HEK293 (cell line): ENCODE measurements at regions not wholly inside any gene's neighbourhood (a gene's known extent, or its start where the extent isn't known, plus 50 kb on each side); places are given as distances from the start of the nearest gene placed in this dataset.

Source experiments
- CTCF ChIA-PET: fragments of 350-600 bp; formaldehyde crosslinking; extraction: SDS; loops from one replicate; lab custom pipeline; 2021; ENCODE audit warnings: antibody characterized with exemption; lab: Yijun Ruan, JAX
- POLR2A ChIA-PET: fragments of 300-600 bp; formaldehyde crosslinking; extraction: SDS; loops from one replicate; lab custom pipeline; 2020; ENCODE audit warnings: antibody characterized with exemption, inconsistent platforms; lab: Yijun Ruan, JAX
- H3K27ac ChIP-seq: fragments of 200-500 bp; sonication (Bioruptor generic); 2 replicates; pipeline ENCODE4 v1.5.1; 2014; ENCODE audit warnings: low read depth, low read length, control low read depth, inconsistent platforms; ENCODE audit errors: extremely low read depth
- H3K36me3 ChIP-seq, 2 experiments: fragments of 200-500 bp in 1 of 2; sonication (Bioruptor generic) in 1 of 2; 1 replicate in 1 of 2; 2 replicates in 1 of 2; pipeline ENCODE4 v1.5.1; 2014 to 2017; ENCODE audit warnings: inconsistent platforms in 2 of 2, low read length in 2 of 2; ENCODE audit not compliant: control insufficient read depth in 2 of 2, insufficient read depth in 1 of 2
- H3K4me1 ChIP-seq: fragments of 200-500 bp; sonication (Bioruptor generic); 2 replicates; pipeline ENCODE4 v1.5.1; 2014; ENCODE audit warnings: mild to moderate bottlenecking, low read length, inconsistent platforms; ENCODE audit not compliant: control insufficient read depth, insufficient read depth
- H3K4me3 ChIP-seq: 2 replicates; pipeline ENCODE4 v1.5.1; 2011; ENCODE audit warnings: low read depth, mild to moderate bottlenecking, control low read depth, low read length, moderate library complexity
- H3K9me3 ChIP-seq: fragments of 200-500 bp; sonication (Bioruptor generic); 2 replicates; pipeline ENCODE4 v1.5.1; 2014; ENCODE audit warnings: low read depth, low read length, inconsistent platforms; ENCODE audit not compliant: control insufficient read depth, insufficient read depth
- MZF1 ChIP-seq: fragments of 450-650 bp; formaldehyde crosslinking; IDR thresholded peaks from 2 replicates; pipeline ENCODE4 v1.5.1; 2017; ENCODE audit warnings: missing biosample characterization, missing genetic modification characterization, borderline replicate concordance
- SCRT2 ChIP-seq: fragments of 450-650 bp; formaldehyde crosslinking; IDR thresholded peaks from 2 replicates; pipeline ENCODE4 v1.5.1; 2016; ENCODE audit warnings: missing biosample characterization, missing genetic modification characterization
- SETDB1 ChIP-seq: IDR thresholded peaks from one replicate; pipeline ENCODE4 v1.6.1; 2017; ENCODE audit warnings: mild to moderate bottlenecking, low read length, moderate library complexity, mixed read lengths; ENCODE audit not compliant: insufficient read length
- SP7 ChIP-seq: fragments of 450-650 bp; formaldehyde crosslinking; IDR thresholded peaks from 2 replicates; pipeline ENCODE4 v1.5.1; 2016; ENCODE audit warnings: missing biosample characterization, missing genetic modification characterization
- TRIM28 ChIP-seq: IDR thresholded peaks from 2 replicates; pipeline ENCODE4 v1.6.1; 2011; ENCODE audit warnings: low read length, control low read depth, borderline replicate concordance
- YY2 ChIP-seq: fragments of 450-650 bp; formaldehyde crosslinking; IDR thresholded peaks from 2 replicates; pipeline ENCODE4 v1.5.1; 2016; ENCODE audit warnings: missing biosample characterization, missing genetic modification characterization
- ZNF138 ChIP-seq: fragments of 450-650 bp; formaldehyde crosslinking; IDR thresholded peaks from 2 replicates; pipeline ENCODE4 v1.5.1; 2016; ENCODE audit warnings: missing biosample characterization, missing genetic modification characterization, borderline replicate concordance
- ZNF184 ChIP-seq: fragments of 450-650 bp; IDR thresholded peaks from 2 replicates; pipeline ENCODE4 v1.5.1; 2018; ENCODE audit warnings: missing biosample characterization, mild to moderate bottlenecking, missing genetic modification characterization
- ZNF311 ChIP-seq: fragments of 450-650 bp; formaldehyde crosslinking; IDR thresholded peaks from 2 replicates; pipeline ENCODE4 v1.5.1; 2017; ENCODE audit warnings: missing biosample characterization, missing genetic modification characterization, borderline replicate concordance
- ZNF354C ChIP-seq: fragments of 450-650 bp; formaldehyde crosslinking; IDR thresholded peaks from 2 replicates; pipeline ENCODE4 v1.5.1; 2016; ENCODE audit warnings: missing biosample characterization, missing genetic modification characterization, low read depth, borderline replicate concordance
- ZNF394 ChIP-seq: fragments of 450-650 bp; formaldehyde crosslinking; IDR thresholded peaks from 2 replicates; pipeline ENCODE4 v1.5.1; 2016; ENCODE audit warnings: missing biosample characterization, missing genetic modification characterization, mild to moderate bottlenecking, moderate library complexity, borderline replicate concordance
- ZNF423 ChIP-seq: fragments of 450-650 bp; formaldehyde crosslinking; IDR thresholded peaks from 2 replicates; pipeline ENCODE4 v1.5.1; 2016; ENCODE audit warnings: missing biosample characterization, missing genetic modification characterization
- ZNF501 ChIP-seq: fragments of 450-650 bp; formaldehyde crosslinking; IDR thresholded peaks from 2 replicates; pipeline ENCODE4 v1.5.1; 2016; ENCODE audit warnings: missing biosample characterization, missing genetic modification characterization
- ZNF530 ChIP-seq: fragments of 450-650 bp; formaldehyde crosslinking; IDR thresholded peaks from 2 replicates; pipeline ENCODE4 v1.5.1; 2016; ENCODE audit warnings: low read depth, missing biosample characterization, missing genetic modification characterization
- ZNF596 ChIP-seq: fragments of 450-650 bp; IDR thresholded peaks from 2 replicates; pipeline ENCODE4 v1.5.0; 2018; ENCODE audit warnings: missing biosample characterization, mild to moderate bottlenecking, missing genetic modification characterization, moderate library complexity
- ZNF701 ChIP-seq: fragments of 450-650 bp; formaldehyde crosslinking; IDR thresholded peaks from 2 replicates; pipeline ENCODE4 v1.5.1; 2016; ENCODE audit warnings: missing biosample characterization, missing genetic modification characterization
- ZNF776 ChIP-seq: fragments of 450-650 bp; formaldehyde crosslinking; IDR thresholded peaks from 2 replicates; pipeline ENCODE4 v1.5.0; 2017; ENCODE audit warnings: missing biosample characterization, missing genetic modification characterization, borderline replicate concordance
- ZNF792 ChIP-seq: fragments of 450-650 bp; formaldehyde crosslinking; IDR thresholded peaks from 2 replicates; pipeline ENCODE4 v1.5.1; 2016; ENCODE audit warnings: missing biosample characterization, missing genetic modification characterization
- ZNF837 ChIP-seq: fragments of 450-650 bp; formaldehyde crosslinking; IDR thresholded peaks from 2 replicates; pipeline ENCODE4 v1.5.1; 2016; ENCODE audit warnings: missing biosample characterization, missing genetic modification characterization
- ZSCAN16 ChIP-seq: fragments of 450-650 bp; formaldehyde crosslinking; IDR thresholded peaks from 2 replicates; pipeline ENCODE4 v1.5.1; 2016; ENCODE audit warnings: missing biosample characterization, missing genetic modification characterization
- TF ChIP-seq, protein P1 (sequence below): fragments of 450-650 bp; formaldehyde crosslinking; IDR thresholded peaks from 2 replicates; pipeline ENCODE4 v1.5.1; 2016; ENCODE audit warnings: missing biosample characterization, missing genetic modification characterization
- TF ChIP-seq, protein P2 (sequence below): fragments of 450-650 bp; formaldehyde crosslinking; optimal IDR thresholded peaks from 2 replicates; pipeline ENCODE3; 2016; ENCODE audit warnings: missing biosample characterization, mild to moderate bottlenecking, missing genetic modification characterization

DNA sequence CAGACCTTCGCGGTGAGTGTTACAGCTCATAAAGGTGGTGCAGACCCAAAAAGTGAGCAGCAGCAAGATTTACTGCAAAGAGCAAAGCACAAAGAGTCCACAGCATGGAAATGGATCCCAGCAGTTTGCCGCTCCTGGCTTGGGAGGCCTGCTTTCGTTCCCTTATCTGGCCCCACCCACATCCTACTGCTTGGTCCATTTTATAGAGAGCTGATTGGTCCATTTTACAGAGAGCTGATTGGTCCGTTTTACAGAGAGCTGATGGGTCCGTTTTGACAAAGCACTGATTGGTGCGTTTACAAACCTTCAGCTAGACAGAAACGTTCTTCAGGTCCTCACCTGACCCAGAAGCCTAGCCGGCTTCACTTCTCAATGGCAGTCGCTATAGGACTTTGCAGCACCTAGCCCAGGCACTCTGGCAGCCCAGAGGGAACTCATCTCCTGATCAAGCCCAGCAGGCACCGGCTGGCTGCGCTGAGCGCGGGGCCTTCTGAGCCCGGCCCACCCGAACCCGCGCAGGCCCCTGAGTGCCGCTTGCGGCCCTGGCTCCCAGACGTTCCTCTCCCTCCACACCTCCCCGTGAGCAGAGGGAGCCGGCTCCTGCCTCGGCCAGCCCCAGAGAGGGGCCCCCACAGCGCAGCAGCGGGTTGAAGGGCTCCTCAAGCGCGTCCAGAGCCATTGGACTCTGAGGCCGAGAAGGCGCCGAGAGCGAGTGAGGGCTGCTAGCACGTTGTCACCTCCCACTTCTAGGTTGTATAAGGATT is 200.3 kb downstream of the LMO4 start:
- POLR2A ChIA-PET, result no interaction called here

GRCh38 chr1:87530042-87530807 is 201.5 kb downstream of the LMO4 start:
- TF ChIP-seq TRIM28 (no peak), ZNF776 (tag by site-specific recombination) (no peak), ZNF837 (no peak)
- TF ChIP-seq, protein P1, sequence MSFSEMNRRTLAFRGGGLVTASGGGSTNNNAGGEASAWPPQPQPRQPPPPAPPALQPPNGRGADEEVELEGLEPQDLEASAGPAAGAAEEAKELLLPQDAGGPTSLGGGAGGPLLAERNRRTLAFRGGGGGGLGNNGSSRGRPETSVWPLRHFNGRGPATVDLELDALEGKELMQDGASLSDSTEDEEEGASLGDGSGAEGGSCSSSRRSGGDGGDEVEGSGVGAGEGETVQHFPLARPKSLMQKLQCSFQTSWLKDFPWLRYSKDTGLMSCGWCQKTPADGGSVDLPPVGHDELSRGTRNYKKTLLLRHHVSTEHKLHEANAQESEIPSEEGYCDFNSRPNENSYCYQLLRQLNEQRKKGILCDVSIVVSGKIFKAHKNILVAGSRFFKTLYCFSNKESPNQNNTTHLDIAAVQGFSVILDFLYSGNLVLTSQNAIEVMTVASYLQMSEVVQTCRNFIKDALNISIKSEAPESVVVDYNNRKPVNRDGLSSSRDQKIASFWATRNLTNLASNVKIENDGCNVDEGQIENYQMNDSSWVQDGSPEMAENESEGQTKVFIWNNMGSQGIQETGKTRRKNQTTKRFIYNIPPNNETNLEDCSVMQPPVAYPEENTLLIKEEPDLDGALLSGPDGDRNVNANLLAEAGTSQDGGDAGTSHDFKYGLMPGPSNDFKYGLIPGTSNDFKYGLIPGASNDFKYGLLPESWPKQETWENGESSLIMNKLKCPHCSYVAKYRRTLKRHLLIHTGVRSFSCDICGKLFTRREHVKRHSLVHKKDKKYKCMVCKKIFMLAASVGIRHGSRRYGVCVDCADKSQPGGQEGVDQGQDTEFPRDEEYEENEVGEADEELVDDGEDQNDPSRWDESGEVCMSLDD (tag by site-specific recombination), result no peak
- peaks cover 3% of the 10 kb centered on the region; the same call in 1 of the 2 replicates for H3K4me1 ChIP-seq
- POLR2A ChIA-PET, result no interaction called here
- H3K4me3 ChIP-seq, result no peak overlapping the region
- no peaks in the 10 kb centered on the region for H3K9me3 ChIP-seq
- H3K36me3 ChIP-seq, result no peaks in the 10 kb centered on the region
- no peak overlapping the region for H3K27ac ChIP-seq
- CTCF ChIA-PET, result no interaction called here

More for the DNA sequence above, 200.3 kb downstream of the LMO4 start:
- TF ChIP-seq ZNF394 (no peak), YY2 (tag by site-specific recombination) (no peak), SP7 (tag by site-specific recombination) (no peak), MZF1 (tag by site-specific recombination) (no peak), ZNF701 (tag by site-specific recombination) (no peak), ZNF311 (no peak), ZNF792 (tag by site-specific recombination) (no peak), ZNF138 (no peak), ZNF184 (tag by site-specific recombination) (no peak), ZNF354C (tag by site-specific recombination) (no peak), ZSCAN16 (tag by site-specific recombination) (no peak), SCRT2 (tag by site-specific recombination) (no peak), ZNF530 (tag by site-specific recombination) (no peak), ZNF423 (no peak), ZNF596 (tag by site-specific recombination) (no peak), ZNF501 (no peak), SETDB1 (no peak)
- TF ChIP-seq, protein P2, sequence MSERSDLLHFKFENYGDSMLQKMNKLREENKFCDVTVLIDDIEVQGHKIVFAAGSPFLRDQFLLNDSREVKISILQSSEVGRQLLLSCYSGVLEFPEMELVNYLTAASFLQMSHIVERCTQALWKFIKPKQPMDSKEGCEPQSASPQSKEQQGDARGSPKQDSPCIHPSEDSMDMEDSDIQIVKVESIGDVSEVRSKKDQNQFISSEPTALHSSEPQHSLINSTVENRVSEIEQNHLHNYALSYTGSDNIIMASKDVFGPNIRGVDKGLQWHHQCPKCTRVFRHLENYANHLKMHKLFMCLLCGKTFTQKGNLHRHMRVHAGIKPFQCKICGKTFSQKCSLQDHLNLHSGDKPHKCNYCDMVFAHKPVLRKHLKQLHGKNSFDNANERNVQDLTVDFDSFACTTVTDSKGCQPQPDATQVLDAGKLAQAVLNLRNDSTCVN (tag by site-specific recombination), result no peak
- no peak overlapping the region for H3K4me3 ChIP-seq
- no peaks in the 10 kb centered on the region for H3K36me3 ChIP-seq
- H3K27ac ChIP-seq, result no peak overlapping the region
- no peaks in the 10 kb centered on the region for H3K9me3 ChIP-seq
- peaks cover 3% of the 10 kb centered on the region; the same call in 1 of the 2 replicates for H3K4me1 ChIP-seq
- CTCF ChIA-PET, result interaction anchor here (0.8 kb wide), 1 partner anchor 235 kb away, joined by 3 read pairs; no protein-coding TSS in a partner anchor
